Body of pancreas (tissue), 4 donors: ENCODE measurements at regions not wholly inside any gene's neighbourhood (a gene's known extent, or its start where the extent isn't known, plus 50 kb on each side); places are given as distances from the start of the nearest gene placed in this dataset.

ENCODE experiments used
- POLR2A ChIP-seq, 3 donors: fragments of 450-650 bp; IDR thresholded peaks; one replicate each; pipeline ENCODE4 v1.6.1; 2016; ENCODE audit warnings: antibody characterized with exemption in 3 of 3, mild to moderate bottlenecking in 2 of 3
- TF ChIP-seq, protein P1 (sequence below), 7 experiments: fragments of 450-650 bp in 4 of 7; fragments of 200-600 bp in 3 of 7; sonication (generic) in 3 of 7; IDR thresholded peaks; one replicate each; pipeline ENCODE4 v1.5.1; 2016 to 2019; ENCODE audit warnings: antibody characterized with exemption in 7 of 7

DNA sequence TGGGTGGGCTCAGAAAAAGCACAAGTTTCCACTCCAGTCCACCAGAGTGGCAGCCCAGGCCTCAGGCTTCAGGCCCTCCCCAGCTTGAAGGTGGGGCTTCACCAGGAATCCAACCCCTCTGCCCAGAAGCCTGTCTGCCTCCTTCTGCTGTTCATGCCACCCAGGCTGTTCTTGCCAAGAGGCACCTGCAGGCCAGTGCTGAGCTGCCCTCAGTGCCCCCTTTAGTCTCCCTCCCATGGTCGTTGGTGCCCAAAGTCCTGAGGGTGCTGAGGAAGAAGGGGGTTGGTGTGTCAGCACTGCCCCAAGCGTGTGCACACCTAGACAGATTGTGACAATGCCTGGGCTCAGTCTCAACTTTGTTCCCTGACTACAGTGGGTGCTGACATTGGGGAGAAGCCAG, 475.3 kb downstream of the EPHA5 start:
- TF ChIP-seq, protein P1, sequence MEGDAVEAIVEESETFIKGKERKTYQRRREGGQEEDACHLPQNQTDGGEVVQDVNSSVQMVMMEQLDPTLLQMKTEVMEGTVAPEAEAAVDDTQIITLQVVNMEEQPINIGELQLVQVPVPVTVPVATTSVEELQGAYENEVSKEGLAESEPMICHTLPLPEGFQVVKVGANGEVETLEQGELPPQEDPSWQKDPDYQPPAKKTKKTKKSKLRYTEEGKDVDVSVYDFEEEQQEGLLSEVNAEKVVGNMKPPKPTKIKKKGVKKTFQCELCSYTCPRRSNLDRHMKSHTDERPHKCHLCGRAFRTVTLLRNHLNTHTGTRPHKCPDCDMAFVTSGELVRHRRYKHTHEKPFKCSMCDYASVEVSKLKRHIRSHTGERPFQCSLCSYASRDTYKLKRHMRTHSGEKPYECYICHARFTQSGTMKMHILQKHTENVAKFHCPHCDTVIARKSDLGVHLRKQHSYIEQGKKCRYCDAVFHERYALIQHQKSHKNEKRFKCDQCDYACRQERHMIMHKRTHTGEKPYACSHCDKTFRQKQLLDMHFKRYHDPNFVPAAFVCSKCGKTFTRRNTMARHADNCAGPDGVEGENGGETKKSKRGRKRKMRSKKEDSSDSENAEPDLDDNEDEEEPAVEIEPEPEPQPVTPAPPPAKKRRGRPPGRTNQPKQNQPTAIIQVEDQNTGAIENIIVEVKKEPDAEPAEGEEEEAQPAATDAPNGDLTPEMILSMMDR (IDR thresholded peaks at IDR 0.05) = no peak
- no peak for TF ChIP-seq POLR2A (IDR thresholded peaks at IDR 0.05)
